ENCODE measurements at regions not wholly inside any gene's neighbourhood (a gene's known extent, or its start where the extent isn't known, plus 50 kb on each side); places are given as distances from the start of the nearest gene placed in this dataset.
"Not testable (repeated sequence)": the region's sequence is repeated elsewhere in the genome, so short reads cannot be mapped to it uniquely, and the experiment has no call there.

DNA sequence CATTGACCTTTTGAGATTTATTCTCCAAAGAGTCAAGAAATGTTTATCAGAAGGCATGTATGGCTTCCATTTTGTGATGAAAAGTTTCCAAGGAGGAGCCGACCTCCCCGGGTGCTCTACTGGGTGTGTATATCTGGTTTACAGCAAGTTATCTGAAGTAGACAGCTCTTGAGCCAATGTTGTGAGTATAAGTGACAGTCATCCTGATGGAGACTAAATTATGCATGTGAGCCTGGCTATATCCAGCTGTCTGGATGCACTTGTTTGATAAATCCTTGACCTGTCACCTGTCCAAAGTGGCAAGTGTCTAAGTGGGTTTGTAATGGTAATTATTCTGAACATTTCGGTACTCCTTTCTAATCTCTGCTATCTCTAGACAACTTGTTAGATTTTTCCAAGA lies 142.2 kb downstream of the NR2F2 start:
- Histone ChIP-seq H3K27ac (ENCODE audit: low read depth, low read length) (no peak overlapping the region), H3K4me3 (ENCODE audit: low read depth, low read length) (no peak overlapping the region), H3K9me3 (ENCODE audit: control insufficient read depth, insufficient read depth, low read length) (no peaks in the 10 kb centered on the region), H3K27me3 (ENCODE audit: control insufficient read depth, insufficient read depth, low read length) (peaks cover 10% of the 10 kb centered on the region)
- DNase-seq (ENCODE audit: low read depth, low spot score) = no peak
- POLR2A ChIA-PET = no interaction called here
- CTCF ChIA-PET = no interaction called here
- TF ChIP-seq, protein P1, sequence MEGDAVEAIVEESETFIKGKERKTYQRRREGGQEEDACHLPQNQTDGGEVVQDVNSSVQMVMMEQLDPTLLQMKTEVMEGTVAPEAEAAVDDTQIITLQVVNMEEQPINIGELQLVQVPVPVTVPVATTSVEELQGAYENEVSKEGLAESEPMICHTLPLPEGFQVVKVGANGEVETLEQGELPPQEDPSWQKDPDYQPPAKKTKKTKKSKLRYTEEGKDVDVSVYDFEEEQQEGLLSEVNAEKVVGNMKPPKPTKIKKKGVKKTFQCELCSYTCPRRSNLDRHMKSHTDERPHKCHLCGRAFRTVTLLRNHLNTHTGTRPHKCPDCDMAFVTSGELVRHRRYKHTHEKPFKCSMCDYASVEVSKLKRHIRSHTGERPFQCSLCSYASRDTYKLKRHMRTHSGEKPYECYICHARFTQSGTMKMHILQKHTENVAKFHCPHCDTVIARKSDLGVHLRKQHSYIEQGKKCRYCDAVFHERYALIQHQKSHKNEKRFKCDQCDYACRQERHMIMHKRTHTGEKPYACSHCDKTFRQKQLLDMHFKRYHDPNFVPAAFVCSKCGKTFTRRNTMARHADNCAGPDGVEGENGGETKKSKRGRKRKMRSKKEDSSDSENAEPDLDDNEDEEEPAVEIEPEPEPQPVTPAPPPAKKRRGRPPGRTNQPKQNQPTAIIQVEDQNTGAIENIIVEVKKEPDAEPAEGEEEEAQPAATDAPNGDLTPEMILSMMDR (IDR thresholded peaks at IDR 0.05; ENCODE audit: low read depth, low read length) = no peak

DNA sequence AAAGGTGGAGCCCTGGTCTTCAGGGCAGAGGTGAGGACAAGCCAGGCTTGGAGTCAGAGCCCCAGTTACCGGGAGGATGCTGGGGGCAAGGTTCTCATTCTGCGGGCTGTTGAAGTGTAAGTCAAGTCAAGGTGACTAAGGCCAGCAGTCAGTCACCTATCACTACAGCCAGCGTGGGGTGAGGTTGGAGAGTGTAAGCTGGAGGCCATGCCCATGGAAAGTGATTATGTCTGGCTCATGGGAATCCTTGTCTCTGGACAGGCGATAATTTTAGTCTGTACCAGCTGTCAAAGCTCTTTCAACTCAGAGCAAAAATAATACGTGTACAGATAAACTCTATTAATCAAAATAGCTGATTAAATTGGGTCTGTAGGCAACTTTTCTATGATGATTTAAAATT lies 143.1 kb downstream of the NR2F2 start:
- H3K27ac ChIP-seq (ENCODE audit: low read depth, low read length) = no peak overlapping the region
- POLR2A ChIA-PET = no interaction called here
- CTCF ChIA-PET = no interaction called here

DNA sequence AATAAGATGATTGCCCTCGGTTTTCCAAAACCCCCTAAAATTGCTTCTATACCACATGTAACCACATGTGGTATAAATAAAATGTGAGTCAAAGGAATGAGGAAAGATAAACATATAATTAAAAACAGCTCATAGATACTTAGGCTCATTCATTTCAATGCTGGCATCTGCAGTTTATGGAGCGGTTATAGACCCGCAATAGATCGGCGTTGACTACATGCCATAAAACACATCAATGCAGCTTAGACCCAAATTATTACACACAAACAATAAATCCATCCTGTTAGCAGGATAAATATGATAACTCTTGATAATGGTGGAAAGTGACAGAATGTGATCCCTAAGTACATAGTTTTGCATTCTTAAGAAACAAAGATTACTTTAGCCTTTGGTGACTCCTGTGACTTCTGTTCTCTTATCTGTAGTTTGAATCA lies 143.7 kb downstream of the NR2F2 start:
- POLR2A ChIA-PET = no interaction called here
- peaks cover 9% of the 10 kb centered on the region for H3K27me3 ChIP-seq (ENCODE audit: control insufficient read depth, insufficient read depth, low read length)
- no peaks in the 10 kb centered on the region for H3K9me3 ChIP-seq (ENCODE audit: control insufficient read depth, insufficient read depth, low read length)
- TF ChIP-seq, protein P1 (IDR thresholded peaks at IDR 0.05; ENCODE audit: low read depth, low read length) = no peak
- DNase-seq (ENCODE audit: low read depth, low spot score) = no peak
- no peak overlapping the region for H3K4me3 ChIP-seq (ENCODE audit: low read depth, low read length)
- CTCF ChIA-PET = no interaction called here
- H3K27ac ChIP-seq (ENCODE audit: low read depth, low read length) = no peak overlapping the region

More for the DNA sequence above, 143.1 kb downstream of the NR2F2 start:
- Histone ChIP-seq H3K4me3 (ENCODE audit: low read depth, low read length) (no peak overlapping the region), H3K9me3 (ENCODE audit: control insufficient read depth, insufficient read depth, low read length) (no peaks in the 10 kb centered on the region), H3K27me3 (ENCODE audit: control insufficient read depth, insufficient read depth, low read length) (peaks cover 9% of the 10 kb centered on the region)
- no peak for DNase-seq (ENCODE audit: low read depth, low spot score)
- TF ChIP-seq, protein P1 (IDR thresholded peaks at IDR 0.05; ENCODE audit: low read depth, low read length) = no peak

DNA sequence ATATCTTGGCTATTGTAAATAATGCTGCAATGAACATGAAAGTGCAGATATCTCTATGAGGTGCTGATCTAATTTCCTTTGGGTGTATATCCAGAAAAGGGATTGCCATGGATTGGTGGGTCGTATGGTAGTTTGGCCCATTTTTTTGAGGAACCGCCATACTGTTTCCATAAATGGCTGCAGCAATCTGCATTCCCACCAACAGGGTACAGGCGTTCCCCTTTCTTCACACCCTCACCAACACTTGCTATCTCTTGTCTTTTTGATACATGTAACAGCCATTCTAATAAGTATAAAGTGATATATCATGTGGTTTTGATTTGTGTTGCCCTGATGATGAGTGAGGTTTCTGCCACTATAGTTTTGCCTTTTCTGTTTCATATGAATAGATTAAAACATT lies 146.7 kb downstream of the NR2F2 start:
- Histone ChIP-seq H3K27ac (ENCODE audit: low read depth, low read length) (no peak overlapping the region), H3K9me3 (ENCODE audit: control insufficient read depth, insufficient read depth, low read length) (no peaks in the 10 kb centered on the region), H3K4me3 (ENCODE audit: low read depth, low read length) (no peak overlapping the region), H3K27me3 (ENCODE audit: control insufficient read depth, insufficient read depth, low read length) (no peaks in the 10 kb centered on the region)
- TF ChIP-seq, protein P1 (IDR thresholded peaks at IDR 0.05; ENCODE audit: low read depth, low read length) = no peak
- CTCF ChIA-PET = no interaction called here
- DNase-seq (ENCODE audit: low read depth, low spot score) = no peak
- POLR2A ChIA-PET = no interaction called here

DNA sequence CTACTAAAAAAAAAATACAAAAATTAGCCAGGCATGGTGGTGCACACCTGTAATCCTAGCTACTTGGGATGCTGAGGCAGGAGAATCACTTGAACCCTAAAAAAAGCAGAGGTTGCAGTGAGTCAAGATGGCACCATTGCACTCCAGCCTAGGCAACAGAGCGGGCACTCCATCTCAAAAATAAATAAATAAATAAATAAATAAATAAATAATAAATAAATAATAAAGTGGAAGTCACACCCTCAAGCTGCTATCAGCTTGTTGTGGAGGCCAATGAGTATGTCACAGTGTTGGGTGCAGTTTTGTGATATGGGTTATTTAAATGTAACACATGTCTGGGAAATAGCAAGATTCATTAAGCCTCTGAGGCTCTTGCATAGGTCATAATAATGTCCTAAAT lies 153.9 kb downstream of the NR2F2 start:
- POLR2A ChIA-PET; CTCF ChIA-PET; H3K27ac ChIP-seq (ENCODE audit: low read depth, low read length): not testable (repeated sequence)

DNA sequence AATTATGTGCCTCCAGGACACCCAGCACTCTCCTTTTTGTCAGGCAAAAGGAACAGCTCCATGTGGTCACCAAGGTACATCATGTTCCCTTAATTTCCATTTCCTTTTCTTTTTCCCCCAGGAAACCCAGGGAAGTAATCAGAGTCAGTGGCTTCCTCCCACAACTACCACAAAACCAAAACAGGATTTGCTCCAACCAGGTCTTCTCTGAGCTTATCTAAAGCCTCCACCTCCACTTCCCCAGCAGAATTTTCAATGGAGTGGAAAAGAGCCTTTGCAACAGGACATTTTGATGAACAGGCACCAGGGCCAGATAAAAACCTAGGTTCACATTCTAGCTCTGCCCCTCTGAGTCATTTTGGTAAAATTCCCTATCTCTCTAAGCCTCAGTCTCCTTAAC lies 154.3 kb downstream of the NR2F2 start:
- no peak overlapping the region for H3K4me3 ChIP-seq (ENCODE audit: low read depth, low read length)
- no peaks in the 10 kb centered on the region for H3K27me3 ChIP-seq (ENCODE audit: control insufficient read depth, insufficient read depth, low read length)
- CTCF ChIA-PET = no interaction called here
- POLR2A ChIA-PET = no interaction called here
- H3K9me3 ChIP-seq (ENCODE audit: control insufficient read depth, insufficient read depth, low read length) = no peaks in the 10 kb centered on the region
- no peak overlapping the region for H3K27ac ChIP-seq (ENCODE audit: low read depth, low read length)
- no peak for DNase-seq (ENCODE audit: low read depth, low spot score)
- TF ChIP-seq, protein P1 (IDR thresholded peaks at IDR 0.05; ENCODE audit: low read depth, low read length) = no peak

More for the DNA sequence above, 153.9 kb downstream of the NR2F2 start:
- not testable (repeated sequence) for H3K27me3 ChIP-seq (ENCODE audit: control insufficient read depth, insufficient read depth, low read length); H3K4me3 ChIP-seq (ENCODE audit: low read depth, low read length); H3K9me3 ChIP-seq (ENCODE audit: control insufficient read depth, insufficient read depth, low read length); DNase-seq (ENCODE audit: low read depth, low spot score)
